ENCODE measurements at regions not wholly inside any gene's neighbourhood (a gene's known extent, or its start where the extent isn't known, plus 50 kb on each side); places are given as distances from the start of the nearest gene placed in this dataset.

DNA sequence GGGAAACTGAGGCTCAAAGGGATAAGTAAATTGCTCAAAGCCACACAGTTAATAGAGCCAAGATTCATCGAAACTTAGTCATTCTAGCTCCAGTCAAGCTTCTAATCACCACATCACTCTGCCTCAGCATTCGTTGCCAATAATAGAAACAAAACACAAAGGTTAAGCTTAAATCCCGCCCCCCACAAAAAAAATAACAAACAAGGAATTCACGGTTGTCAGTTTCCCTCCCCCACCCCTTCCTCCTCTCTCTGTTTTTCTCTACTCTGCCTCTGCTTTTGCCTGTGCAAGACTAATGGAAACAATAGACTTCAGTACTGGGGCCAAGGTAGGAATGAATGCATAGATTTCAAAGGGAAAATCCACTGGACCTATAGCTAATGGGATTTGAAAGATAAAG is 70.7 kb upstream of the ZNF644 start:
- Histone ChIP-seq H3K4me3 (replicated peaks in 1 of 3; ENCODE audit: low read depth in 2 of 3, low read length in 3 of 3) (no peak overlapping the region), H3K36me3 (replicated peaks in 1 of 2; ENCODE audit: control insufficient read depth in 1 of 2, insufficient read depth in 2 of 2, low read length in 2 of 2) (no peaks in the 10 kb centered on the region), H3K79me2 (ENCODE audit: insufficient read depth, low read length) (no peaks in the 10 kb centered on the region), H4K20me1 (ENCODE audit: insufficient read depth, low read length) (no peaks in the 10 kb centered on the region), H3K27me3 (ENCODE audit: control insufficient read depth in 2 of 2, insufficient read depth in 2 of 2, low read length in 2 of 2) (no peaks in the 10 kb centered on the region), H2AFZ (ENCODE audit: insufficient read depth, low read depth, low read length, poor library complexity, severe bottlenecking) (no peak overlapping the region), H3K4me2 (replicated peaks; ENCODE audit: extremely low read depth, low read length, poor library complexity, severe bottlenecking) (no peak overlapping the region), H3K9ac (ENCODE audit: insufficient read depth, low read length, poor library complexity, severe bottlenecking) (no peak overlapping the region), H3K27ac (ENCODE audit: low read depth in 1 of 2, low read length in 2 of 2) (no peak overlapping the region), H3K4me1 (ENCODE audit: control insufficient read depth in 1 of 2, insufficient read depth in 2 of 2, low read length in 2 of 2) (no peaks in the 10 kb centered on the region), H3K9me3 (replicated peaks in 1 of 2; ENCODE audit: control insufficient read depth in 1 of 2, insufficient read depth in 1 of 2, low read length in 2 of 2) (peaks cover 0 to 5% of the 10 kb centered on the region in 2 donors)
- TF ChIP-seq CTCF (IDR thresholded peaks at IDR 0.05), result no peak
- DNase-seq, result no peak
- Mint-ChIP-seq H3K27me3 (ENCODE audit: low read depth in 3 of 3) (peaks cover 6 to 16% (median 11%) of the 10 kb centered on the region in 3 donors), H3K27ac (no peak overlapping the region), H3K9me3 (peaks cover 6 to 24% (median 20%) of the 10 kb centered on the region in 7 donors), H3K36me3 (no peaks in the 10 kb centered on the region), H3K4me1 (no peaks in the 10 kb centered on the region), H3K4me3 (no peak overlapping the region)
- intact Hi-C loops (cut with micrococcal nuclease), result no loop called here
- WGBS (ENCODE audit: insufficient coverage), result 51% methylated on average over 2 of the region's 4 CpGs

DNA sequence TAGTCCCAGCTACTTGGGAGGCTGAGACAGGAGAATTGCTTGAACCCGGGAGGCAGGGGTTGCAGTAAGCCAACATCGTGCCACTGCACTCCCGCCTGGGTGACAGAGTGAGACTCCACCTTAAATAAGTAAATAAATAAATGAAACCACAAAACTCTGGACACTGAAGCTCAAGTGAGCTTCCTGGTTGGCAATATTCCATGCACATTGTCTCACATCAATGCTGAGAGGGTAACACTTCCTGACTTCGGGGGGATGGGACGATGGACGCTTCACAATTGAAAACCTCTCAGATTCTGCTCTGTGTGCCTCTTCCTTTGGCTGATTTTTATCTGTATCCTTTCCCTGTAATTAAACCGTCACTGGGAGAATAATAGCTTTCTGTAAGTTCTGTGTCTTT is 70.0 kb upstream of the ZNF644 start:
- DNase-seq, result no peak
- H3K4me1 Mint-ChIP-seq, result no peaks in the 10 kb centered on the region
- H2AFZ ChIP-seq (ENCODE audit: insufficient read depth, low read depth, low read length, poor library complexity, severe bottlenecking), result no peak overlapping the region
- H3K4me3 Mint-ChIP-seq, result peak overlapping the region in 1 of 2 donors; percentile 0
- H3K27me3 ChIP-seq (ENCODE audit: control insufficient read depth in 2 of 2, insufficient read depth in 2 of 2, low read length in 2 of 2), result no peaks in the 10 kb centered on the region
- peaks cover 6 to 16% (median 11%) of the 10 kb centered on the region in 3 donors for H3K27me3 Mint-ChIP-seq (ENCODE audit: low read depth in 3 of 3)
- no peaks in the 10 kb centered on the region for H3K4me1 ChIP-seq (ENCODE audit: control insufficient read depth in 1 of 2, insufficient read depth in 2 of 2, low read length in 2 of 2)
- H3K36me3 ChIP-seq (replicated peaks in 1 of 2; ENCODE audit: control insufficient read depth in 1 of 2, insufficient read depth in 2 of 2, low read length in 2 of 2), result no peaks in the 10 kb centered on the region
- no peaks in the 10 kb centered on the region for H3K36me3 Mint-ChIP-seq
- peaks cover 0 to 5% of the 10 kb centered on the region in 2 donors for H3K9me3 ChIP-seq (replicated peaks in 1 of 2; ENCODE audit: control insufficient read depth in 1 of 2, insufficient read depth in 1 of 2, low read length in 2 of 2)
- H3K4me3 ChIP-seq (replicated peaks in 1 of 3; ENCODE audit: low read depth in 2 of 3, low read length in 3 of 3), result no peak overlapping the region
- no peak overlapping the region for H3K27ac Mint-ChIP-seq
- no peak overlapping the region for H3K27ac ChIP-seq (ENCODE audit: low read depth in 1 of 2, low read length in 2 of 2)
- intact Hi-C loops (cut with micrococcal nuclease), result no loop called here
- no peak overlapping the region for H3K4me2 ChIP-seq (replicated peaks; ENCODE audit: extremely low read depth, low read length, poor library complexity, severe bottlenecking)
- peaks cover 6 to 24% (median 20%) of the 10 kb centered on the region in 7 donors for H3K9me3 Mint-ChIP-seq
- TF ChIP-seq CTCF (IDR thresholded peaks at IDR 0.05), result no peak
- WGBS (ENCODE audit: insufficient coverage), result no CpG with 5 or more reads among the region's 7 CpGs
- H4K20me1 ChIP-seq (ENCODE audit: insufficient read depth, low read length), result no peaks in the 10 kb centered on the region
- no peaks in the 10 kb centered on the region for H3K79me2 ChIP-seq (ENCODE audit: insufficient read depth, low read length)
- no peak overlapping the region for H3K9ac ChIP-seq (ENCODE audit: insufficient read depth, low read length, poor library complexity, severe bottlenecking)
